ENCODE measurements at regions not wholly inside any gene's neighbourhood (a gene's known extent, or its start where the extent isn't known, plus 50 kb on each side); places are given as distances from the start of the nearest gene placed in this dataset.

DNA sequence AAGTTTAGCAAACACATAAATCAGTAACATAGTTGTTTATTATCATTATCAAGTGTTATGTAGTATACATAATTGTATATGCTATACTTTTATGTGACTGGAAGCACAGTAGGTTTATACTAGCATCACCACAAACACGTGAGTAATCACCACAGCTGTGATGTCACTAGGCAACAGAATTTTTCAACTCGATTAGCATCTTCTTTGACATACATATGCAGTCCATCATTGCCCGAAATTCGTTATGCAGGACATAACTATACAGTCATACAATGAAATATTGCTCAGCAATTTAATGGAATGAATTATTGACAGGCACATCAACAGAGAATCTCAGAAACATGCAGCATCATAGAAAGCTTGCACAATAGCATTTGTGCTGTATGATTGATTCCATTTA, 77.7 kb downstream of the LSM5 start:
- TF ChIP-seq POLR2AphosphoS5 (IDR thresholded peaks at IDR 0.05; ENCODE audit: insufficient read depth in 1 of 2, low read depth in 1 of 2) (no peak), POLR2A (IDR thresholded peaks at IDR 0.05) (no peak)
- TF ChIP-seq, protein P1, sequence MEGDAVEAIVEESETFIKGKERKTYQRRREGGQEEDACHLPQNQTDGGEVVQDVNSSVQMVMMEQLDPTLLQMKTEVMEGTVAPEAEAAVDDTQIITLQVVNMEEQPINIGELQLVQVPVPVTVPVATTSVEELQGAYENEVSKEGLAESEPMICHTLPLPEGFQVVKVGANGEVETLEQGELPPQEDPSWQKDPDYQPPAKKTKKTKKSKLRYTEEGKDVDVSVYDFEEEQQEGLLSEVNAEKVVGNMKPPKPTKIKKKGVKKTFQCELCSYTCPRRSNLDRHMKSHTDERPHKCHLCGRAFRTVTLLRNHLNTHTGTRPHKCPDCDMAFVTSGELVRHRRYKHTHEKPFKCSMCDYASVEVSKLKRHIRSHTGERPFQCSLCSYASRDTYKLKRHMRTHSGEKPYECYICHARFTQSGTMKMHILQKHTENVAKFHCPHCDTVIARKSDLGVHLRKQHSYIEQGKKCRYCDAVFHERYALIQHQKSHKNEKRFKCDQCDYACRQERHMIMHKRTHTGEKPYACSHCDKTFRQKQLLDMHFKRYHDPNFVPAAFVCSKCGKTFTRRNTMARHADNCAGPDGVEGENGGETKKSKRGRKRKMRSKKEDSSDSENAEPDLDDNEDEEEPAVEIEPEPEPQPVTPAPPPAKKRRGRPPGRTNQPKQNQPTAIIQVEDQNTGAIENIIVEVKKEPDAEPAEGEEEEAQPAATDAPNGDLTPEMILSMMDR (IDR thresholded peaks at IDR 0.05), result no peak
- intact Hi-C loops (cut with DNase I), result no loop called here
- H3K4me3 ChIP-seq, result no peak overlapping the region
- H3K9me3 ChIP-seq, result no peaks in the 10 kb centered on the region
- no peaks in the 10 kb centered on the region for H3K4me1 ChIP-seq
- no peak overlapping the region for H3K27ac ChIP-seq
- H3K27me3 ChIP-seq, result no peaks in the 10 kb centered on the region
- no peaks in the 10 kb centered on the region for H3K36me3 ChIP-seq
- DNase-seq (ENCODE audit: extremely low spot score in 2 of 2), result no peak

GRCh38 chr7:32410545-32410944, 79.6 kb downstream of the LSM5 start:
- Histone ChIP-seq H3K36me3 (no peaks in the 10 kb centered on the region), H3K27me3 (no peaks in the 10 kb centered on the region), H3K27ac (no peak overlapping the region), H3K4me3 (no peak overlapping the region), H3K9me3 (no peaks in the 10 kb centered on the region), H3K4me1 (no peaks in the 10 kb centered on the region)
- intact Hi-C loops (cut with DNase I), result no loop called here
- no peak for TF ChIP-seq POLR2A (IDR thresholded peaks at IDR 0.05)
- no peak for DNase-seq (ENCODE audit: extremely low spot score in 2 of 2)

GRCh38 chr7:32406386-32406785, 83.8 kb downstream of the LSM5 start:
- H3K36me3 ChIP-seq, result no peaks in the 10 kb centered on the region

GRCh38 chr7:32403463-32404229, 86.5 kb downstream of the LSM5 start:
- no peaks in the 10 kb centered on the region for H3K4me1 ChIP-seq
- intact Hi-C loops (cut with DNase I), result no loop called here
- no peaks in the 10 kb centered on the region for H3K36me3 ChIP-seq
- TF ChIP-seq POLR2A (IDR thresholded peaks at IDR 0.05), result no peak
- TF ChIP-seq, protein P1 (IDR thresholded peaks at IDR 0.05), result no peak
- no peak for TF ChIP-seq POLR2AphosphoS5 (IDR thresholded peaks at IDR 0.05; ENCODE audit: insufficient read depth in 1 of 2, low read depth in 1 of 2)
- no peaks in the 10 kb centered on the region for H3K9me3 ChIP-seq
- no peaks in the 10 kb centered on the region for H3K27me3 ChIP-seq
- no peak overlapping the region for H3K27ac ChIP-seq
- no peak overlapping the region for H3K4me3 ChIP-seq
- DNase-seq (ENCODE audit: extremely low spot score in 2 of 2), result no peak

More at GRCh38 chr7:32406386-32406785, 83.8 kb downstream of the LSM5 start:
- Histone ChIP-seq H3K4me3 (no peak overlapping the region), H3K4me1 (no peaks in the 10 kb centered on the region), H3K27ac (no peak overlapping the region), H3K9me3 (no peaks in the 10 kb centered on the region), H3K27me3 (no peaks in the 10 kb centered on the region)
- TF ChIP-seq, protein P1 (IDR thresholded peaks at IDR 0.05), result no peak
- no peak for TF ChIP-seq POLR2AphosphoS5 (IDR thresholded peaks at IDR 0.05; ENCODE audit: insufficient read depth in 1 of 2, low read depth in 1 of 2)
- TF ChIP-seq POLR2A (IDR thresholded peaks at IDR 0.05), result no peak
- intact Hi-C loops (cut with DNase I), result no loop called here
- DNase-seq (ENCODE audit: extremely low spot score in 2 of 2), result no peak

DNA sequence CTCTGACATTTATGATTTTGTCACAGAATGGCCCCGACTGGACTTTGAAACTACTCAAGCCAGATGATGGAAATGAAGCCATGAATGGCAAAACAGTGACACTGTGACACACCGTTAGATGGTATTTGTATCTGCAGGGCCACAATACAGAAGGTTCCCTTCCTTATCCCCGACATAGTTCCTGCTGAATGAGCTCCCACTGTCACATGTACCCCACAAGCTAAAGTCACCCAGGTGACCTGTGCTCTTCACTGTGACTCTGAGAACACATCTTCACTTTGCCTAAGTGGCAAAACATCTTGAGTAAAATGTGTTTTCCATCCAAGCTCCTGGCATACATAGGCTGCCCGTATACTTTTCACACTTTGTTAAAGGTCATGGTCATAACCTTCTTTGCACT, 89.5 kb downstream of the LSM5 start:
- no peaks in the 10 kb centered on the region for H3K4me1 ChIP-seq
- DNase-seq (ENCODE audit: extremely low spot score in 2 of 2), result no peak
- no peaks in the 10 kb centered on the region for H3K36me3 ChIP-seq
- H3K4me3 ChIP-seq, result no peak overlapping the region
- no peak overlapping the region for H3K27ac ChIP-seq
- intact Hi-C loops (cut with DNase I), result no loop called here
- H3K9me3 ChIP-seq, result no peaks in the 10 kb centered on the region
- no peak for TF ChIP-seq POLR2AphosphoS5 (IDR thresholded peaks at IDR 0.05; ENCODE audit: insufficient read depth in 1 of 2, low read depth in 1 of 2)
- TF ChIP-seq POLR2A (IDR thresholded peaks at IDR 0.05), result no peak
- TF ChIP-seq, protein P1 (IDR thresholded peaks at IDR 0.05), result no peak
- H3K27me3 ChIP-seq, result no peaks in the 10 kb centered on the region

Measured in vagina (tissue), 2 donors.